Adrenal gland (tissue), 5 donors: ENCODE measurements at regions not wholly inside any gene's neighbourhood (a gene's known extent, or its start where the extent isn't known, plus 50 kb on each side); places are given as distances from the start of the nearest gene placed in this dataset.

Experiments
- CTCF ChIP-seq, 6 experiments: fragments of 450-650 bp in 4 of 6; fragments of 200-600 bp in 2 of 6; sonication (generic) in 1 of 6; IDR thresholded peaks; 1 replicate in 5 of 6; 2 replicates in 1 of 6; pipeline versions ENCODE4 v1.5.1 to v1.8.0; 2016 to 2021; ENCODE audit warnings: antibody characterized with exemption in 6 of 6, mild to moderate bottlenecking in 2 of 6, moderate library complexity in 1 of 6
- POLR2A ChIP-seq, 2 donors: fragments of 450-650 bp; IDR thresholded peaks; one replicate each; pipeline ENCODE4 v1.6.1; 2017; ENCODE audit warnings: antibody characterized with exemption in 2 of 2, mild to moderate bottlenecking in 2 of 2, moderate library complexity in 1 of 2
- donor health status: DM: no; HTN: no; CAD: no.

- TF ChIP-seq CTCF (IDR thresholded peaks at IDR 0.05): no peak
- TF ChIP-seq POLR2A (IDR thresholded peaks at IDR 0.05): no peak
Measured at GRCh38 chr17:74148446-74148845, 55.0 kb upstream of the RPL38 start.
